C4-2B (cell line): ENCODE measurements at regions not wholly inside any gene's neighbourhood (a gene's known extent, or its start where the extent isn't known, plus 50 kb on each side); places are given as distances from the start of the nearest gene placed in this dataset.

Source experiments
- H3K27ac ChIP-seq: fragments of 450-650 bp; 2 replicates; pipeline ENCODE4 v1.5.1; 2017
- CTCF ChIP-seq: fragments of 450-650 bp; conservative IDR thresholded peaks from 2 replicates; pipeline ENCODE4 v1.5.1; 2017; ENCODE audit warnings: mild to moderate bottlenecking
- ZFX ChIP-seq: fragments of 450-650 bp; IDR thresholded peaks from 2 replicates; pipeline ENCODE4 v1.6.1; 2017

- no peak for TF ChIP-seq CTCF
- TF ChIP-seq ZFX: no peak
- H3K27ac ChIP-seq: no peak overlapping the region
These were observed 128.4 kb upstream of the ZC3H11B start for GRCh38 chr1:219741011-219741970.

DNA sequence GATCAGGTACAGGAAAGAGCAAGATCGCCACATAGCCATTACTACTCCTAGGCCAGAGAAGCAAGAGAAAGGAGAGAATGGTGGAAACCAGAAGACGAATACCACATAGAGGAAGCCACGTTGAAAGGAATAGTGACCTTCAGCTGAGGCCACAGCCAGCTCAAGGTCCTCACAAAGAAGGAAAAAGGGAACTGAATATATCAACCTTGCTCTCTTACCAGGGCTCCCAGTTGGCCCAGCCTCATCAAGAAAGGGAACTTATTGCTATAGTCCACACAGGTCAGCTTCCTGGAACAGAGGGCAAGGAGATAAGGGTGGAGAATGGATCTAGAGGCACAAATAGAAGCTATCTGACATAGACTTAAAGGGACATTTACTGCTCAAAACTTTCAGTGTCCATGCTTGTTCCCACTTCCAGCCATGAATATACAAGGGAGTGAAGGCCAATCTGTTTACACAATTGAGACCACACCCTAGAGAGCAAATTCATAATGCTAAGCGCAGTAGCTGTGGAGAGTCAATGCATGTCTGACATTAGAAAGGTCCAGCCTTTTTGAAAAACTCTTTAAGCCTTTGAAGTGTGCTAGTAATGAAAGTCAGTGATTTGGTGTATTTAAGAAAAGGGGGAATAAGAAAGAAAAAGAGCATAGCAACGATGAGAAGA lies 120.7 kb upstream of the ZC3H11B start:
- no peak overlapping the region; the same call in 1 of the 2 replicates for H3K27ac ChIP-seq
- TF ChIP-seq ZFX (no peak), CTCF (no peak)

DNA sequence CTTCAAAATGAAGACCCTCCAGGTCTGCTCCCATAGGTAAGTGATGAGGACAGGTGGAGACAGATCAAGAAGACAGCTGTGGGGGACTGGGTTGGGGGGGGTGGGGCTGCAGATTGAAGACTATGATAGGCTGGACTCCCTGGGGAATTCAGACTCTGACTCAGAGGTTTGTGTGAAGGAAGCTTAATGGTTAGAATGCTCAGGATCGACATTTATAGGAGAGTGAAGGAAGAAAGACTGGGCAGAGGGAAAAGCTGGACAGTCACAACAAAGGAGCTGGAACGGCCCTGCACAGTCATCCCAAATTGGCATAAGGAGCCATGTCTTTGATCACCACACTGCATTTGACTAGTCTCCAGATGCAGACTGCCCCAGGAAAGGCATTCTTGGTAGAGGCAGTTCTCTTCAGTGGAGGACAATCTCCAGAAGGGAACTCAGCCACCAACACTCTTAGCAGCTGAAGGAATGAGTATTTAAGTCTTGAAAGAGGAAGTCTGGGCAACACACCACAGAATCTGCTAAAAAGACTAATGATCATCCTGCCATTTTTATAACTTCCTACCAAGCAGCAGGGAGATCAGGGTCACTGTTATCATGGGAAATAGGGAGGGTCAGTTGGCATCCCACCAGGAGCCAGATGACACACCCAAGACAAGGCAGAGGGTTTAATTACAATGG lies 120.0 kb upstream of the ZC3H11B start:
- H3K27ac ChIP-seq: no peak overlapping the region; the same call in 1 of the 2 replicates
- TF ChIP-seq CTCF (no peak), ZFX (no peak)

DNA sequence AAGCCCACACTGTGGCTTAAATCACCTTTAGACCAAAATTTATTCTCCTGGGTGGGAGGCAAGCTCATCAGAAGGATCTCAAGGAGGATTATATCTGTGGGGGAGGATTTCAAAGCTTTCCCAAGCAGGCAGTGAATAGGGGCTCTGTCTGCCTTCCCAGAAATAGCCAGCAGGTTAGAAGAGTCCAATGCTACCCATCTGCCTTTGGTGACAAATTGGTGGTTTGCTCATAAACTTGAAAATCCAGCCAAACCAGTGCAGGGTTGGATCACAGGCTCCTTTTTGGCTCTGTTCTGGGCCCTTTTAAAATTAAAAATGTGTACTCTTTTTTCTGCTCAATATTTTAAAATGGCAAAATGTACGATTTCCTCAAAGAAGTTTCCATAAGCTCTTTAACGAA lies 118.9 kb upstream of the ZC3H11B start:
- TF ChIP-seq CTCF: no peak; the same call in 1 of the 2 replicates
- no peak for TF ChIP-seq ZFX

GRCh38 chr1:219726480-219727272 lies 113.8 kb upstream of the ZC3H11B start:
- TF ChIP-seq CTCF (no peak), ZFX (no peak)
- no peak overlapping the region for H3K27ac ChIP-seq

More for the DNA sequence above, 118.9 kb upstream of the ZC3H11B start:
- no peak overlapping the region for H3K27ac ChIP-seq

DNA sequence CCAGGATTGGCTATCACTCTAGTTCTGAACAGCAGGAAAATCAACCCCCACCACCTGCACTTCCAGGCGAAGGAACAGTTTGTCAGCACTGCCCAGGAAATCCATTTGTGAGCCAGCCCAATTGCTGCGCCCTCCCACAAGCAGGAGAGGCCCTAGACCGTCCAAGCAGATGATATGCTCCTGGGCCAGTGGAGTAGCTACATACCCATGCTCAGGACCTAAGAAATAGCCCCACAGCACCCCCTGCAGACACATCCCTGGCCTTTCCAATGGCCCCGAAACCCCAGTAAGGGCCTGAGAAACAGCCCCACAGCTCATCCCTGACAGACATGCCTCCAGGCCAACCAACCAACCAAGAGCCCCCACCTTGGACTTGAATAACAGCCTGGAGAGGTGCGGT lies 111.5 kb upstream of the ZC3H11B start:
- TF ChIP-seq ZFX (no peak), CTCF (no peak)
- no peak overlapping the region for H3K27ac ChIP-seq
